Lower lobe of right lung (tissue), 2 donors: ENCODE measurements at regions not wholly inside any gene's neighbourhood (a gene's known extent, or its start where the extent isn't known, plus 50 kb on each side); places are given as distances from the start of the nearest gene placed in this dataset.
"Not testable (repeated sequence)": the region's sequence is repeated elsewhere in the genome, so short reads cannot be mapped to it uniquely, and the experiment has no call there.

ENCODE experiments used
- ATAC-seq, 2 donors: fragments of 200-7000 bp; cut with Tn5 transposase; one replicate each; pipeline ENCODE4 v1.9.1; 2020 to 2022; ENCODE audit warnings: mild to moderate bottlenecking in 2 of 2, moderate library complexity in 2 of 2
- DNase-seq: peaks from one replicate; pipeline ENCODE4 v3.0.0-alpha.2; 2020
- H3K27ac ChIP-seq: fragments of 200-600 bp; one replicate; pipeline ENCODE4 v1.8.0; 2022
- H3K27me3 ChIP-seq: fragments of 200-600 bp; one replicate; pipeline ENCODE4 v1.8.0; 2022; ENCODE audit warnings: low read depth
- H3K36me3 ChIP-seq: fragments of 200-600 bp; one replicate; pipeline ENCODE4 v1.8.0; 2022; ENCODE audit warnings: mild to moderate bottlenecking
- H3K4me1 ChIP-seq: fragments of 200-600 bp; one replicate; pipeline ENCODE4 v1.8.0; 2022
- H3K4me3 ChIP-seq: fragments of 200-600 bp; one replicate; pipeline ENCODE4 v1.8.0; 2022; ENCODE audit warnings: mild to moderate bottlenecking
- H3K9me3 ChIP-seq: fragments of 200-600 bp; one replicate; pipeline ENCODE4 v1.8.0; 2022
- intact Hi-C: fragments of 100-400 bp; cut with DNase I; formaldehyde crosslinking; loops from one replicate; pipeline ENCODE4 v1.11.0; 2022
- TF ChIP-seq, protein P1 (sequence below): fragments of 200-600 bp; IDR thresholded peaks from one replicate; pipeline ENCODE4 v1.8.0; 2022; ENCODE audit warnings: antibody characterized with exemption, mild to moderate bottlenecking
- donor health status: DM: no; HTN: yes; CAD: no; lungs with severe emphysema.

DNA sequence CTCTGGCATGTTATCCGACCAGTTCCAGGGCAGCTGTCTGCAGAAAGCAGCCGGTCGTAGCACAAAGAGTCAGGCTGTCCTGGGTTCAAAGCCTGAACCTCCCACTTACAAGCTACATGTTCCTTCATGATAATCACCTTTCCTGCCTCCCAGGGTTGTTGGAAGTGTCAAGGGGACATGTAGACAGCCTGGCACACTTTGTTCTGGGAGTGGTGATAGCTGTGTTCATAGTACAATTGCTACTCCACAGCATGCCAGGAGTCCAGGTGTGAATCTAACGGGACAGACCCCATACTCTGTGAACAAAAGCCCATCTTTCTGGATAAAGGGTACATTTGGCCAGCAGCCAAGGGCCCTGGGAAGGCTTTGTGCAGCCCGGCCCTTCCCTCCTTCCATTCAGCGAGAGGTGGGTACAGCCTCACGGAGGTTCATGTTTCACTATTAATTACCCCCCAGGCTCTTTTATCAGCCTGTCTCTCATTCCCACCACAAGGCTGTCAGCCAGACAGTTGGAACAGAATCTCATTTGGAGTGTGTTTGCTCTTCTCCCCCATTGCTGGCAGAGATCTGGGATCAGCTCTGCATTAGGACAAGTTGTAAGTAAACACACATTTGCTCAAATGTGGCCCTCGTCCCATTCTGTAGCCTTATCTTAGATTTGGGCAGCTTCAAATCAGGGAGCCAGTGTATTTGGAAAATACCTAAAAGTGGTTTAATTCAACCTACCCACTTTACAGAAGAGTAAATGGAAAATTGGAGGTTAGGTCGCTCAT lies 101.2 kb downstream of the PROP1 start:
- H3K27me3 ChIP-seq, H3K36me3 ChIP-seq, intact Hi-C loops, H3K4me1 ChIP-seq, DNase-seq, H3K4me3 ChIP-seq, H3K9me3 ChIP-seq, H3K27ac ChIP-seq, ATAC-seq: not testable (repeated sequence)

- H3K4me3 ChIP-seq, H3K4me1 ChIP-seq, ATAC-seq, H3K9me3 ChIP-seq, H3K27ac ChIP-seq, H3K36me3 ChIP-seq, DNase-seq, H3K27me3 ChIP-seq, intact Hi-C loops: not testable (repeated sequence)
Measured at GRCh38 chr5:177892357-177892665, 103.7 kb downstream of the PROP1 start.

DNA sequence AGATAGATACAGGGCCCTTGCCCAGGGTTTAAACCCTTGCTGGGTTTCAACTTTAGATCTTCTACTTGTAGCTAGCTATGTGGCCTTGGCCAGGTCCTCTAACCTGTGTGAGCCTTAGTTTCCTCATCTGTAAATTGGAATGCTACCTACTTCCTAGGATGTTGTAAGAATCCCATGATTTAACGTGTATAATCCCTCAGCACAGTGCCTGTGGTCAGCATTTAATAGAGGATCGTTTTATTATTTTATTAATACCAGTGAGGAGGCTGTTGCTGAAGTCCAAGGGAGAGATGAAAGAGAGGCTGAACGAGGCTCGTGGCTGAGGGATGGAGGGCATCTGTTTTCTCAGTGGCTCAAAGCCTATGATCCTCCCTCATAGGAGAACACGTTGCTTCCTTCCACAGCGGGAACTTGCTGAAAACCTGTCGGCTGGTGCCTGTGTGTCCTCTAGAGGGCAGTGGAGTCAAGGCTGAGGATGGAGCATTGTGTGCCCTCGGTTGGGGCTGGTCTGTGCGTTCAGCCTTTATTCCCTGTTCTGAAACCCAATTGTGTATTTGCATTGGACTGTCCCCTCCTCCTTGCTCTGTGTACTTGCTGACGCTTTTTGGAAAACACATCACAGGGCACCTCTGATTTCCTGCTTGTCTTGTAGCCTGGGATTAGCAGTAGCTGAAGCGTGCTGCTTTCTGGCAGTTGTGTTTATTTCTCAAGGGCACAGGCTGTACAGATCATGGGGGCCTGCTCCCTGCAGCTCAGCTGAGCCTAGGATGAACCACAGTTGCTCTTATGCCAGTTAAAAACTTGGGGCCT lies 104.3 kb downstream of the PROP1 start:
- TF ChIP-seq, protein P1, sequence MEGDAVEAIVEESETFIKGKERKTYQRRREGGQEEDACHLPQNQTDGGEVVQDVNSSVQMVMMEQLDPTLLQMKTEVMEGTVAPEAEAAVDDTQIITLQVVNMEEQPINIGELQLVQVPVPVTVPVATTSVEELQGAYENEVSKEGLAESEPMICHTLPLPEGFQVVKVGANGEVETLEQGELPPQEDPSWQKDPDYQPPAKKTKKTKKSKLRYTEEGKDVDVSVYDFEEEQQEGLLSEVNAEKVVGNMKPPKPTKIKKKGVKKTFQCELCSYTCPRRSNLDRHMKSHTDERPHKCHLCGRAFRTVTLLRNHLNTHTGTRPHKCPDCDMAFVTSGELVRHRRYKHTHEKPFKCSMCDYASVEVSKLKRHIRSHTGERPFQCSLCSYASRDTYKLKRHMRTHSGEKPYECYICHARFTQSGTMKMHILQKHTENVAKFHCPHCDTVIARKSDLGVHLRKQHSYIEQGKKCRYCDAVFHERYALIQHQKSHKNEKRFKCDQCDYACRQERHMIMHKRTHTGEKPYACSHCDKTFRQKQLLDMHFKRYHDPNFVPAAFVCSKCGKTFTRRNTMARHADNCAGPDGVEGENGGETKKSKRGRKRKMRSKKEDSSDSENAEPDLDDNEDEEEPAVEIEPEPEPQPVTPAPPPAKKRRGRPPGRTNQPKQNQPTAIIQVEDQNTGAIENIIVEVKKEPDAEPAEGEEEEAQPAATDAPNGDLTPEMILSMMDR, result peak; percentile 39
- H3K36me3 ChIP-seq, H3K4me1 ChIP-seq, H3K27ac ChIP-seq, H3K9me3 ChIP-seq, intact Hi-C loops, DNase-seq, H3K4me3 ChIP-seq, H3K27me3 ChIP-seq: not testable (repeated sequence)
- ATAC-seq, result peak; percentile 89 to 93

DNA sequence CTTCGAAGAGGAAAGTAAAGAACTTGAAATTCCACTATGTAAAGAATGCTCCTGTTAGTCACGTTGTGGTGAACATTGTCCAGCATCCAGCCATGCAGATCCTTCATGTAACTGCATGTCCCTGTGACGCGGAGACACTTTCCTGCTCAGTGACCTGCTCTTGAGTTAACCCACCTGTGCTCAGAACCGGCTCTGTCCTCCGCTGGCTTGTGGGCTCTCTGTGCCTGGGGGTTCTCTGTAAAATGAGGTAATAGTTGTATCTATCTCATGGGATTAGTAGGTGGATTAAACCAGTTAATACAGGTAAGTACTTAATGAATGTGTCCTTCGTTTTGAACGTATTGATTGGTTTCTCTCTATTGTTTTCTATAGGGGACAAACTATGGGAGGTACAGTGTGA lies 100.6 kb upstream of the FAM153A start:
- H3K4me3 ChIP-seq, H3K4me1 ChIP-seq, H3K9me3 ChIP-seq, ATAC-seq, intact Hi-C loops, H3K27me3 ChIP-seq, H3K27ac ChIP-seq, DNase-seq: not testable (repeated sequence)
- peaks cover 10% of the 10 kb centered on the region for H3K36me3 ChIP-seq

- intact Hi-C loops, result not testable (repeated sequence)
- ATAC-seq, result peak in 1 of 2 donors; percentile 29
Measured at GRCh38 chr5:177875900-177876238, 93.2 kb upstream of the FAM153A start.

DNA sequence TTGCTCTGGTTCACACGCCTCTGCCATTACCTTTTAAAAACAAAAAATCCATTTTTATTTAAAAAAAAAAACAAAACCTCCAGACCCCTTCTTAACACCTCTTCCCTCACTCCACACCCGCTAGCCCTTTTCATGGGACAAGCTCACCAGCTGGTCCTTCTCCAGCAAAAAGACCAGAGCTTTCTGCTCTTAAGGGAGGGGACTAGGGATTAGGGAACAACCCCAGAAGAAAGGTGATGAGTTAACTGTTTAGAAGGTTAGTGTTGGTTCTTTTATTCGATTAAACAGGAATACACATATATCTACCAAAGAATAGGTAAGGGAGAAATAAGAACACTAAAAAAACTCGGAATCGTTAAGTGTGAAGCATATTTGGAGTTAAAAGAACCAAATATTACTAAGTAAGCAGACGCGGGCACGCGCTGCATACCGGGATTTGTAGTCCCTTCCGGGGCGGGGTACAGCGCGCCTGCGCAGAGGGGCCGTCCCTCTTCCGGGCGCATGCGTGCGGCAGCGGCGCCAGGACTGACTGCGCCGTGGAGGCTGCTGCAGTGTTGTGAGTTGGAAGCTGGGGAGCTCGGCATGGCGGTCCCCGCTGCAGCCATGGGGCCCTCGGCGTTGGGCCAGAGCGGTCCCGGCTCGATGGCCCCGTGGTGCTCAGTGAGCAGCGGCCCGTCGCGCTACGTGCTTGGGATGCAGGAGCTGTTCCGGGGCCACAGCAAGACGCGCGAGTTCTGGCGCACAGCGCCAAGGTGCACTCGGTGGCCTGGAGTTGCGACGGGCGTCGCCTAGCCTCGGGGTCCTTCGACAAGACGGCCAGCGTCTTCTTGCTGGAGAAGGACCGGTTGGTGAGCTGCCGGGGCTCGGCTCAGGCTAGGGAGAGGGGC lies 92.6 kb upstream of the FAM153A start:
- DNase-seq, H3K27me3 ChIP-seq, H3K4me1 ChIP-seq, intact Hi-C loops, H3K9me3 ChIP-seq, H3K36me3 ChIP-seq, H3K27ac ChIP-seq: not testable (repeated sequence)
- peak; percentile 95 to 98 for ATAC-seq
- H3K4me3 ChIP-seq, result peak overlapping the region; percentile 48

More at GRCh38 chr5:177875900-177876238, 93.2 kb upstream of the FAM153A start:
- not testable (repeated sequence) for H3K27ac ChIP-seq, H3K27me3 ChIP-seq, H3K9me3 ChIP-seq, H3K36me3 ChIP-seq, H3K4me1 ChIP-seq, DNase-seq
- peak overlapping the region; percentile 48 for H3K4me3 ChIP-seq

GRCh38 chr5:177863822-177864446 lies 81.2 kb upstream of the FAM153A start:
- H3K4me3 ChIP-seq, intact Hi-C loops, DNase-seq, H3K36me3 ChIP-seq, H3K27ac ChIP-seq, H3K4me1 ChIP-seq, H3K27me3 ChIP-seq, H3K9me3 ChIP-seq: not testable (repeated sequence)
- peak; percentile 67 to 76 for ATAC-seq

DNA sequence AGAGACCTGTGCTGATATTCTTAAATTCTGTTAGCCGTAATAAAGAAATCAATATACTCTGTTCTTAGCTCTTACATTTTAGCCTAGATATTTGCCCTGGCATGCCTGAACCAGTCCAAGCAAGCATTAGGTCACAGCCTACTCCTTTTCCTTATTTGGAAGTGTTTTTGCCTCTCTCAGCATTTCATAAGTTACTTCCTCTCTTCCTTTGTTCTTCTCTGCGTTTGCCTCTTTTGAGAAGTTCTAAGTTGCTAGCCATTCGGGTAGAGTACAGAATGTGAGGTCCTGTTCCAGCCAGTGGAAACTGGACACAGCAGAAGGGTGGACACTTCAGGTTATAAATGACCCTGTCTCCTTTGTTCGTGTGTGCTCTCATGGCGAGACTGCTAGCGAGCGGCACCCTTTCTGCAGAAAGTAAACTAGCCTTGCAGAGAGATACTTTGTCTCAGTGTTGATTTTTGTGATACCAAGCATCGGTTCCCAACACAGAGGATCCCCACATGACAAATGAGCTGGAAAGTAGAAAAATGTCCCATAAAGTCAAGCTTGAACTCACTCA lies 75.0 kb upstream of the FAM153A start:
- H3K27ac ChIP-seq, DNase-seq, H3K4me1 ChIP-seq, H3K4me3 ChIP-seq, H3K27me3 ChIP-seq, H3K36me3 ChIP-seq, ATAC-seq, H3K9me3 ChIP-seq, intact Hi-C loops: not testable (repeated sequence)

DNA sequence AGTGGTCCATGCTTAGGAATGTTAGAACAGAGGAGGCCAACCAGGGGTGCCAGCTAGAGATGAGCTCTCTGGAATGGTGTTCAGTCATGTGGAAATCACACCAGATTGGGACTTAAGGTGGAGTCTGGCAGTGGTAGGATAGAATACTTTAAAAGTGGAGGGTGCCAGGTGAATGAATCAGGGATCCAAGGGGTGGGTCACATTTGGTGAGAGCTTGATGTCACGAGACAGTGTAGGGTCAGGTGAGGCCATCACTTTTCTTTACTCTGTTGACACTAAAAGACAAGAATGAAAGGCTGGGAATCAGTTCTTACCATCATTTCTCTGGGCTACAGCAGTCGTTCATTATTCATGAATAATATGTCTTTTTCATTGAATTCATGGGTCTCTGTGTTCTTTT lies 73.8 kb upstream of the FAM153A start:
- not testable (repeated sequence) for ATAC-seq

DNA sequence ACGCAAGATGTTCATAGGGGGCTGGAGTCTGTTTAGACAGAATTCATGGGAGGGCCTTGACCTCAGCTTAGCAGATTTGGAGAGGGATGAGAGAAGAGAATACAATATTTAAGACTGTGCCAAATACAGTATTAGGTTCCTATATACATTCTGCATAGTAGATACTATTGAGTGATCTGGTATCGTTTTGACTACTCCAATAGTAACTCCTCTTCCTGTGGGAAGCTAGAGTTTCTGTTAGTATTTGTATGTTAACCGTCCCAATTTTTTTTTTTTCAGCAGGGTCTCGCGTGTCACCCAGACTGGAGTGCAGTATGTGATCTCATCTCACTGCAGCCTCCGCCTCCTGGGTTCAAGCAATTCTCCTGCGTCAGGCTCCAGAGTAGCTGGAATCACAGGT lies 65.2 kb upstream of the FAM153A start:
- H3K36me3 ChIP-seq, H3K4me3 ChIP-seq, ATAC-seq, intact Hi-C loops, DNase-seq, H3K9me3 ChIP-seq, H3K27me3 ChIP-seq, H3K27ac ChIP-seq, H3K4me1 ChIP-seq: not testable (repeated sequence)

More for the DNA sequence above, 73.8 kb upstream of the FAM153A start:
- H3K27me3 ChIP-seq, H3K9me3 ChIP-seq, H3K36me3 ChIP-seq, DNase-seq, H3K4me3 ChIP-seq, intact Hi-C loops, H3K27ac ChIP-seq, H3K4me1 ChIP-seq: not testable (repeated sequence)

DNA sequence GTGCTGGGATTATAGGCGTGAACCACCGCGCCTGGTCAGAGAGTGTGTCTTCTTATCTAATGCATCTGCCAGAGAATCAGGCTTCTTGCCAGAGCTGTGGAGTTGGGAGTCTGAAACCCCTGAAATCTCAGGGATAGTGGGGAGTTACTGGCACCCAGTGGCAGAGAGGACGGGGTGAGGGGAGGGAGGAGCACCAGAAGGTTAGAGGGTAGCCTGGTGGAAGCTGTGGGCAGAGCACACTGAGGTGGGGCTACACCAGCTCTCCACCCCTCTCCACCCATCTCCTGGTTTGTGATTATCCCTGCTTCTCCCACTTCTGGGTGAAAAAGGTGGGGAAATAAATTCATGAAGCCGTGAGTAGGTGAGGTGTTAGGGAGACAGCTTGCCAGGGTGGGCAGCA lies 63.9 kb upstream of the FAM153A start:
- H3K4me1 ChIP-seq, H3K9me3 ChIP-seq, H3K36me3 ChIP-seq, H3K27ac ChIP-seq, H3K27me3 ChIP-seq, H3K4me3 ChIP-seq, DNase-seq, intact Hi-C loops, ATAC-seq: not testable (repeated sequence)

DNA sequence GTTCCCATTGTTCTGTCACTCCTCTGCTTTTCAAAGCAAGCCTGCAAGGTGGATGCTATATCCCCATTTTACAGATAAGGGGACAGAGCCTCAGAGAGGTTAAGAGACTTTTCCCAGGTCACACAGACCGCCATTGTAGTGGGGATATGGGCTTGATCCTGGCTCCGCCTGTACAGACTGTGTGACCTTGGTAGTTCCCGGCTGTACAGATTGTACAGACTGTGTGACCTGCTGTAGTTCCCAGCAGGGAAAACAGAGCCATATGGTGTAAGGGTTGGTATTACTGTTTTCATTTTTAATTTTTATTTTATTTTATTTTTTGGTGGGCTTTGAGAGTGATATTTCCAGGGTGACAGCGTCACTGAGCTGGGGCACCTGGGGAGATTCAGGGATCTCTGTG lies 63.2 kb upstream of the FAM153A start:
- DNase-seq, H3K4me1 ChIP-seq, intact Hi-C loops, ATAC-seq, H3K36me3 ChIP-seq, H3K9me3 ChIP-seq, H3K27me3 ChIP-seq, H3K4me3 ChIP-seq, H3K27ac ChIP-seq: not testable (repeated sequence)
